ENCODE measurements at regions not wholly inside any gene's neighbourhood (a gene's known extent, or its start where the extent isn't known, plus 50 kb on each side); places are given as distances from the start of the nearest gene placed in this dataset.

GRCh38 chr10:113357681-113358300 lies 195.1 kb upstream of the HABP2 start:
- DNase-seq (ENCODE audit: low read depth in 2 of 2, low spot score in 1 of 2): no peak

GRCh38 chr10:113359655-113360054 lies 193.2 kb upstream of the HABP2 start:
- no peak for DNase-seq (ENCODE audit: low read depth in 2 of 2, low spot score in 1 of 2)

- DNase-seq (ENCODE audit: low read depth in 2 of 2, low spot score in 1 of 2): no peak
Observed at GRCh38 chr10:113360870-113361269, 192.0 kb upstream of the HABP2 start.

GRCh38 chr10:113362645-113363091 lies 190.2 kb upstream of the HABP2 start:
- no peak for DNase-seq (ENCODE audit: low read depth in 2 of 2, low spot score in 1 of 2)

GRCh38 chr10:113364227-113364626 lies 188.6 kb upstream of the HABP2 start:
- no peak for DNase-seq (ENCODE audit: low read depth in 2 of 2, low spot score in 1 of 2)

- no peak for DNase-seq (ENCODE audit: low read depth in 2 of 2, low spot score in 1 of 2)
Observed at GRCh38 chr10:113368666-113369364, 184.0 kb upstream of the HABP2 start.

- no peak for DNase-seq (ENCODE audit: low read depth in 2 of 2, low spot score in 1 of 2)
Observed at GRCh38 chr10:113369365-113369694, 183.5 kb upstream of the HABP2 start.

GRCh38 chr10:113376428-113376827 lies 176.4 kb upstream of the HABP2 start:
- no peak for DNase-seq (ENCODE audit: low read depth in 2 of 2, low spot score in 1 of 2)

- no peak for DNase-seq (ENCODE audit: low read depth in 2 of 2, low spot score in 1 of 2)
Observed at GRCh38 chr10:113379091-113379490, 173.8 kb upstream of the HABP2 start.

GRCh38 chr10:113381416-113381815 lies 171.4 kb upstream of the HABP2 start:
- DNase-seq (ENCODE audit: low read depth in 2 of 2, low spot score in 1 of 2): no peak

GRCh38 chr10:113381981-113382509 lies 170.8 kb upstream of the HABP2 start:
- no peak for DNase-seq (ENCODE audit: low read depth in 2 of 2, low spot score in 1 of 2)

- no peak for DNase-seq (ENCODE audit: low read depth in 2 of 2, low spot score in 1 of 2)
Observed at GRCh38 chr10:113382691-113383090, 170.2 kb upstream of the HABP2 start.

GRCh38 chr10:113384181-113384580 lies 168.7 kb upstream of the HABP2 start:
- DNase-seq (ENCODE audit: low read depth in 2 of 2, low spot score in 1 of 2): no peak

- DNase-seq (ENCODE audit: low read depth in 2 of 2, low spot score in 1 of 2): peak in 1 of 2 donors; percentile 8
Observed at GRCh38 chr10:113385021-113385999, 167.5 kb upstream of the HABP2 start.

- DNase-seq (ENCODE audit: low read depth in 2 of 2, low spot score in 1 of 2): no peak
Observed at GRCh38 chr10:113386005-113386404, 166.8 kb upstream of the HABP2 start.

- no peak for DNase-seq (ENCODE audit: low read depth in 2 of 2, low spot score in 1 of 2)
Observed at GRCh38 chr10:113389969-113390368, 162.9 kb upstream of the HABP2 start.

- no peak for DNase-seq (ENCODE audit: low read depth in 2 of 2, low spot score in 1 of 2)
Observed at GRCh38 chr10:113390896-113391295, 162.0 kb upstream of the HABP2 start.

GRCh38 chr10:113397047-113397446 lies 155.8 kb upstream of the HABP2 start:
- no peak for DNase-seq (ENCODE audit: low read depth in 2 of 2, low spot score in 1 of 2)

- no peak for DNase-seq (ENCODE audit: low read depth in 2 of 2, low spot score in 1 of 2)
Observed at GRCh38 chr10:113399065-113399464, 153.8 kb upstream of the HABP2 start.

GRCh38 chr10:113402602-113403001 lies 150.3 kb upstream of the HABP2 start:
- no peak for DNase-seq (ENCODE audit: low read depth in 2 of 2, low spot score in 1 of 2)

- no peak for DNase-seq (ENCODE audit: low read depth in 2 of 2, low spot score in 1 of 2)
Observed at GRCh38 chr10:113407218-113407617, 145.6 kb upstream of the HABP2 start.

- no peak for DNase-seq (ENCODE audit: low read depth in 2 of 2, low spot score in 1 of 2)
Observed at GRCh38 chr10:113409175-113409574, 143.7 kb upstream of the HABP2 start.
